GM12864 (cell line): ENCODE measurements at regions not wholly inside any gene's neighbourhood (a gene's known extent, or its start where the extent isn't known, plus 50 kb on each side); places are given as distances from the start of the nearest gene placed in this dataset.

Source experiments
- DNase-seq: peaks from one replicate; pipeline ENCODE4 v3.0.0-alpha.2; 2011; ENCODE audit warnings: low read depth
- H3K4me3 ChIP-seq: 2 replicates; pipeline ENCODE4 v1.5.1; 2011; ENCODE audit warnings: mild to moderate bottlenecking, low read depth, low read length, control low read depth
- CTCF ChIP-seq: IDR thresholded peaks from 2 replicates; pipeline ENCODE4 v1.5.1; 2011; ENCODE audit warnings: low read depth, mild to moderate bottlenecking, moderate library complexity, low read length, control low read depth, inconsistent platforms; ENCODE audit errors: missing control alignments

- DNase-seq, result no peak
- no peak overlapping the region for H3K4me3 ChIP-seq
- TF ChIP-seq CTCF, result no peak
Observed at GRCh38 chr10:76735866-76736265, 901.7 kb downstream of the KCNMA1 start.

- no peak for DNase-seq
- TF ChIP-seq CTCF, result no peak
- H3K4me3 ChIP-seq, result no peak overlapping the region
Observed at GRCh38 chr10:76733441-76733936, 904.1 kb downstream of the KCNMA1 start.

GRCh38 chr10:76732306-76732705, 905.3 kb downstream of the KCNMA1 start:
- no peak overlapping the region for H3K4me3 ChIP-seq
- TF ChIP-seq CTCF, result no peak
- DNase-seq, result no peak

- TF ChIP-seq CTCF, result no peak
- no peak overlapping the region for H3K4me3 ChIP-seq
- DNase-seq, result no peak
Observed at GRCh38 chr10:76729841-76730487, 907.6 kb downstream of the KCNMA1 start.

GRCh38 chr10:76729346-76729745, 908.3 kb downstream of the KCNMA1 start:
- no peak overlapping the region for H3K4me3 ChIP-seq
- no peak for DNase-seq
- TF ChIP-seq CTCF, result no peak

GRCh38 chr10:76727038-76727437, 910.6 kb downstream of the KCNMA1 start:
- no peak for DNase-seq
- TF ChIP-seq CTCF, result no peak
- no peak overlapping the region for H3K4me3 ChIP-seq

GRCh38 chr10:76723844-76724243, 913.8 kb downstream of the KCNMA1 start:
- TF ChIP-seq CTCF, result no peak
- H3K4me3 ChIP-seq, result no peak overlapping the region
- no peak for DNase-seq
